ENCODE measurements at regions not wholly inside any gene's neighbourhood (a gene's known extent, or its start where the extent isn't known, plus 50 kb on each side); places are given as distances from the start of the nearest gene placed in this dataset.
"Not testable (repeated sequence)": the region's sequence is repeated elsewhere in the genome, so short reads cannot be mapped to it uniquely, and the experiment has no call there.

DNA sequence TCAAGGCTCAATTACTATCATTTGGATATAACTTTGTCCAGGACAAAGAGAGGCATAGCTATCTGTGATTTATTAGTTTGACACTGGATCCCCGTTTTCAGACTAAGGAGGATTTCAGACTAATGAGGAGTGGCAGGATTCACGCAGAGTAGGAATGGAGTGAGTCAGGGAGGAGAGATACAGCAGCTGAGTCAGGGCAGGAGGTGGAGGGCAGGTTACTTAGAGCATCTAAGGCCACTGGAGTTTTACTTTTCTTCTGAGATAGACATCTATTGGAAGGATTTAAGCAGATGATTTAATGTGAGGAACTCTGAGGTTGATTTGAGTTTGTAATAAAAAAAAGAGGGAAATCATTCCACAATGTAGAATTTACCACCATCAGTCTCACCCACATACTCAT is 110.6 kb downstream of the RPIA start:
- not testable (repeated sequence) for DNase-seq (ENCODE audit: low read depth in 1 of 2, low spot score in 1 of 2)

DNA sequence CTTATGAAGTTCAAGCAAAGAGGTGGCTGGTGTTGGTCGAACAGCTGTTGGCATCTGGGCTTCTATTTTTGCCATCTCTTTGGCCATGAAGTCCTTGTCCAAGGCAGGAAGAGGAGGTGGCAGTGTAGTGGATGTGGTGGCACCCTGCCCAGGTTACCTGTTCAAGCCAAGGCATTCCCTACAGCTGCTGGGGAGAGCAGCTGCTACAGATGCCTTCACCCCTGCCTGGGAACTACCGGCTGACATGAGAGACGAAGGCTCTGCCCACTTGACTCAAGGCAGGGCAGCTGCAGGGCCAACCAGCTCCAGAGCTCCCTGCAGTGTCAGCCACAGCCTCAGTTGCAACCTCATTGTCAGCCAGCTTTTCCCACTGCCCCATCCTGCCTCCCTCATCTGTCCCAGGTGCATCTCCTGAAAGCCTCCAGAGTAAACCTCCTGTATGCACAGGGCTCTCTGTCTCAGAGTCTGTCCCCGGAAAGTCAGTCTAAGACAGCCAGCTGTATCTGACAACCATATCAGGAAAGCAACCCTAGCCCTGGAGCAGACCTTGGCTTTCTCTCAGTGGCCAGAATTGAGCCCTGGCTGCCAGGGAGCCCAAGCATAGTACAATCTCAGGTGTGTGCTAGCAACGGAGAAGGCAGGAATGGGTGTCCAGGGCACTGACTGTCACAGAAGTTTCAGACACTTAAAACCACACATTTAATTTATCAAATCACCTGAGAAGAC is 115.9 kb downstream of the RPIA start:
- no peak for DNase-seq (ENCODE audit: low read depth in 1 of 2, low spot score in 1 of 2)

DNA sequence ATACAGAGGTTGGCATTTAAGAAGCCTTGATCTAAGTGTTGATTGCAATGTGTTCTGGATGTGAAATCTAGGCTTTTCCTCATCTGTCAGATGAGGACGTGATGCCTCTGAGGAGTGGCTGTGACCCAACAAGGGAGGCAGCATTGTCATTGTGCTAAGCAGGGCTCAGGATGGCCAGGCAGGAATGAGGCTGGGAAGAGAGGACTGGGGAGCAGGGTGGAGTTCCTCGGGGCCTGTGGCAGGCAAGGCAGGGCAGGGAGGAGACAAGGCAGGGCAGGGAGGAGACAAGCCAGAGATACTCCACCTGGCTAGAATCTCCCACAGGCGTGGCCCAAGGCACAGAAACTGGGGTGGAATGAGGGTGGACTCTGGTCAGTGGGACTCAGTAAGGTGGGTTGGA is 116.6 kb downstream of the RPIA start:
- no peak for DNase-seq (ENCODE audit: low read depth in 1 of 2, low spot score in 1 of 2)

- DNase-seq (ENCODE audit: low read depth in 1 of 2, low spot score in 1 of 2) = no peak
Observed at GRCh38 chr2:88808652-88809051, 117.2 kb downstream of the RPIA start.

DNA sequence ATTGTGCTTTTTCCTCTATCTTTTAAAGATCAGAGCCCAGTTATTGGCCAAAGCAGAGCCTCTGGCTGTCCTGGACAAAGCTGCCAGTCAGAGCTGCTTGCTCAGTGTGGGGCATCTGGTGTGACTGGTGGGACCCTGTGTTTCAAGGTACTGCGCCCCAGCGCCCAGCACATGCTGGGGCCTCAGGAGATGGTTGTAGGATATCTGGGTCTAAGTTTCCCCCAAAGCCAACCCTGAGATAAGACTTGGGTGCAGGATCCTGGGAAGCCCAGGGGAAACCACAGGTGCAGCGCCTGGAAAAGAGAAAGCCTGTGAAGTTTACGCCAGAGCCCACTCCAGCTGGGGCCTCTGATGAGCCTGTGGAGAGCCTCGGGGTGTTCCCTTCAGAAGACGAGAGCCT is 117.7 kb downstream of the RPIA start:
- no peak for DNase-seq (ENCODE audit: low read depth in 1 of 2, low spot score in 1 of 2)

DNA sequence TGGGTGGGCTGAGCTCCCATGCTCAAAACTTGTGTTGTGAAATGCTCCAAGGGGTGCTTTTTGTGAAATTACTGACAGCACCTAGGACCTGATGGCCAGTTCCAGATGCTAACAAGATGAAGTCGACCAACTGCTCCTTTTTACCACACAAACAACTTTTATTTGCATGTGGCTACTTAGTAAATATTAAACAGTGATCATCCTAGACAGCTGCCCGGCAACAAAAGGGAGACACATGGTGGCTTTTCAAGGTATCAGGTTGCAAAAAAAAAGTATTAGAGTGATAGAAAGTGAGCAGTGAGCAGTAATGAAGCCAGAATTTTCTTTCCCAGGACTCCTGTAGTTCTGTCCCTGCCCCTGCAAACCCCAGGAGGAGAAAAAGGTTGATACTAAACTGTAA is 118.5 kb downstream of the RPIA start:
- no peak for DNase-seq (ENCODE audit: low read depth in 1 of 2, low spot score in 1 of 2)

GRCh38 chr2:88810488-88810887 is 119.0 kb downstream of the RPIA start:
- no peak for DNase-seq (ENCODE audit: low read depth in 1 of 2, low spot score in 1 of 2)

- DNase-seq (ENCODE audit: low read depth in 1 of 2, low spot score in 1 of 2) = no peak
Observed at GRCh38 chr2:88811233-88811632, 119.8 kb downstream of the RPIA start.

GRCh38 chr2:88811681-88812080 is 120.2 kb downstream of the RPIA start:
- DNase-seq (ENCODE audit: low read depth in 1 of 2, low spot score in 1 of 2) = no peak

- DNase-seq (ENCODE audit: low read depth in 1 of 2, low spot score in 1 of 2) = no peak
Observed at GRCh38 chr2:88813612-88814011, 122.1 kb downstream of the RPIA start.

- DNase-seq (ENCODE audit: low read depth in 1 of 2, low spot score in 1 of 2) = no peak
Observed at GRCh38 chr2:88815282-88815681, 123.8 kb downstream of the RPIA start.

- no peak for DNase-seq (ENCODE audit: low read depth in 1 of 2, low spot score in 1 of 2)
Observed at GRCh38 chr2:88815697-88816096, 124.2 kb downstream of the RPIA start.

GRCh38 chr2:88818381-88818780 is 126.9 kb downstream of the RPIA start:
- no peak for DNase-seq (ENCODE audit: low read depth in 1 of 2, low spot score in 1 of 2)

DNA sequence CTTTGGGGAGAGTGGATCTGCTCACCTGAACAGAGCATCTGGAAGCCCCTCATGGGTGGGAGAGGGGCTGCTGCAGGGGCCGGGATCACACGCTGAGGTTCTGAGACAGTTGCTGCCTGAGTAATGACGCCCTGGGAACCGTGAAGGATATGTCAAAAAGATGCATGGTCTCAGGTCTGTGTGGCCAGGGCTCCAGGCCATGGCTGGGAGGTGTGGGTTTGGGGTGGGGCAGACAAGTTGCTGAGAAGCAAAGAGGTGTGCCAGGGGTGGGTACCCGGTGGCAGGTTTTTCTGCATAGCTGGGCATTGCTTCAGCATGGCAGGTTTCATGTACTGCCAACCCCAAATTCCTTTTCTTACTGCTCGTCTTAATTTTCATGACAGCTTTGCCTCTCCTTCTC is 133.5 kb downstream of the RPIA start:
- DNase-seq (ENCODE audit: low read depth in 1 of 2, low spot score in 1 of 2) = no peak

- DNase-seq (ENCODE audit: low read depth in 1 of 2, low spot score in 1 of 2) = no peak
Observed at GRCh38 chr2:88826399-88826798, 134.9 kb downstream of the RPIA start.

- DNase-seq (ENCODE audit: low read depth in 1 of 2, low spot score in 1 of 2) = no peak
Observed at GRCh38 chr2:88827821-88828220, 136.3 kb downstream of the RPIA start.

- no peak for DNase-seq (ENCODE audit: low read depth in 1 of 2, low spot score in 1 of 2)
Observed at GRCh38 chr2:88828397-88829137, 137.1 kb downstream of the RPIA start.

GRCh38 chr2:88829607-88830463 is 138.4 kb downstream of the RPIA start:
- no peak for DNase-seq (ENCODE audit: low read depth in 1 of 2, low spot score in 1 of 2)

DNA sequence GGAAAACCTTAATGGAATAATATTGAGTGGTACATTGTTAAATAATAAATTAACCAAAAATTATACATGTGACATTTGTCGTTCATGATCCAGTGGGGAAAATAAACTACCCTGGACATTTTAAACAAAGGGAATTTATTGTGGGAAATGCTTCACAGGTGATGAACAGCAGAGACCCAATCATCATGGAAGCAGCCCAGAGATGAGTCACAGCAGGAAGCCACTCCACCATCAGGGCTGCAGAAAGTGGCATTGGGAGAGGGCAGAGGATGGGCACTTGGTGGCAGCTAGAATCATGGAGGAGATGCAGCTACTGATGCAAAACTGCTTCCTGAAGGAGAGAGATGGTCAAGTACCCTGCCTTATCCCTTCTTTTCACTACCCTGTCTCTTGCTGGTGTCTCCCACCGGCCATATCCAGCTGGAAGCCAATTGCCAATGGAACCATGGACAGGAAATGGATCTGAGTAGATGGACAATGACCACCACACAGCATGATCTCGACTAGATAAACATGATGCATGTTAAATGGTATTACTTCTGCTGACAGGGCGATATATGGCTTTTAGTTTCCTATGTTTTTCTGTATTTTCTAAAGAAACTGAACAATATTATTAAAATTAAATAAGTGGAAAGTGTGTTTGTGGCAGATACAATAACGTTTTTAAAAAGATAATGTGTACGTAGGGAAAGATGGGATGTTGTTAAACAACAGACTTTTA is 139.8 kb downstream of the RPIA start:
- no peak for DNase-seq (ENCODE audit: low read depth in 1 of 2, low spot score in 1 of 2)

DNA sequence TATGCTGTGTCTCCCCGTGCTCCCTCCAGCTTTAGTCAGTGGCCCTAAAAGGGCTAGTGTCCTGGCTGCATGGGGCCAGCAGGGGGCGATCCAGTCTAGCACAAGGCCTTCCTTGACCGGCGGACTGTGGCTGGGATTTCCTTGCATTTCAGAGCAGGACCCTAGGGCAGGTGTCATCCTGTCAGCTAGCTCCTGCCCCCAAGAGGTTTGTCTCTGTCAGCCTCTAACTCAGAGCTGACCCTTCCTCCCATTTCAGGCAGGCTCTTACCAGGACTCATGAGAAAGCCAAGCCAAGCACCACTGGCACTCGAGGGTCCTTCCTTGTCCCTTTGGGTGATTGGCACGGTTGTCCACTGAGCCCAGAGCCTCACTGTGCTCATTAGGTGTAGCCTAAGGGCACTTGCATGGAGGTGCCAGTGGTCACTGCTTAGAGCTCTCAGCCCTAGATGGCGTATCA is 140.3 kb downstream of the RPIA start:
- no peak for DNase-seq (ENCODE audit: low read depth in 1 of 2, low spot score in 1 of 2)

GRCh38 chr2:88832311-88832991 is 141.0 kb downstream of the RPIA start:
- no peak for DNase-seq (ENCODE audit: low read depth in 1 of 2, low spot score in 1 of 2)
